ENCODE measurements at regions not wholly inside any gene's neighbourhood (a gene's known extent, or its start where the extent isn't known, plus 50 kb on each side); places are given as distances from the start of the nearest gene placed in this dataset.

DNA sequence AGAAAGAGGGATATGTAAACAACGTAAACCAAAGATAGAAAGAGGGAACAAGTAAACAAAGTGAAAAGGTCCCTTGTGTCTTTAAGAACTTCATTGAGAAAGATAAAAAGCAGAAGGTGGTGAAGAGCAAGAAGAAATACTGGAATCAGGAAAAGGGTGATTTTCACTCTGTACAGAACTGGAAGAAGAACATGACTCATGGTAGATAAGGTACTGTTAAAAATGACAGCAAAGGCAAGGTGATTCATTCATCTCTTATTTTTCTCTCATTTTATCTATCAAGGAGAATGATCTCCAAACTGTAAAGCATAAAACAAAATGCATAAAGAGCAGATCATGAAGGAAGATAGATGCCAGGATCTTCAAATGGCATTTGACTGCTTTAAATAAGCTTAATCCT lies 724.6 kb upstream of the CELF4 start:
- no peaks in the 10 kb centered on the region for H3K27me3 ChIP-seq (ENCODE audit: control insufficient read depth in 3 of 3, insufficient read depth in 3 of 3, low read depth in 1 of 3, low read length in 3 of 3)
- H2BK15ac ChIP-seq (ENCODE audit: low read length): no peak overlapping the region
- no peak overlapping the region for H3K4ac ChIP-seq (ENCODE audit: low read length)
- no peak overlapping the region for H3K14ac ChIP-seq (ENCODE audit: low read length)
- no peaks in the 10 kb centered on the region for H3K9me3 ChIP-seq (replicated peaks in 1 of 2; ENCODE audit: control insufficient read depth in 2 of 2, insufficient read depth in 1 of 2, low read depth in 1 of 2, low read length in 2 of 2)
- H3K27ac ChIP-seq (replicated peaks; ENCODE audit: low read length): no peak overlapping the region
- no peaks in the 10 kb centered on the region for H3K4me1 ChIP-seq (ENCODE audit: control insufficient read depth in 2 of 2, insufficient read depth in 1 of 2, low read depth in 1 of 2, low read length in 2 of 2)
- DNase-seq (ENCODE audit: low spot score): no peak
- H3K4me2 ChIP-seq (ENCODE audit: insufficient read depth, low read length, poor library complexity, severe bottlenecking): no peak overlapping the region
- H3K36me3 ChIP-seq (replicated peaks in 1 of 2; ENCODE audit: control insufficient read depth in 2 of 2, insufficient read depth in 2 of 2, low read length in 2 of 2): no peaks in the 10 kb centered on the region
- H3K79me1 ChIP-seq (ENCODE audit: low read depth, low read length): no peaks in the 10 kb centered on the region
- no peak overlapping the region for H2BK5ac ChIP-seq (ENCODE audit: low read length)
- no peak overlapping the region for H4K91ac ChIP-seq (ENCODE audit: low read depth, low read length, poor library complexity)
- H3K4me3 ChIP-seq (ENCODE audit: low read length in 2 of 2): no peak overlapping the region
- no CpG with 5 or more reads among the region's 1 CpG for WGBS, 2 donors (ENCODE audit: extremely low coverage in 2 of 2, insufficient read length in 2 of 2, insufficient replicate concordance in 1 of 2)
- H2AFZ ChIP-seq (ENCODE audit: low read length): no peak overlapping the region
- no peak overlapping the region for H3K23ac ChIP-seq (ENCODE audit: low read depth, low read length, poor library complexity)
- no peak overlapping the region for H4K8ac ChIP-seq (ENCODE audit: low read depth, low read length)
- H2BK120ac ChIP-seq (ENCODE audit: low read depth, low read length): no peak overlapping the region
- no peak overlapping the region for H2AK5ac ChIP-seq (ENCODE audit: low read depth, low read length)
- no peak overlapping the region for H2BK12ac ChIP-seq (ENCODE audit: low read length)
- no peak overlapping the region for H3K18ac ChIP-seq (ENCODE audit: low read length)
- H3K9ac ChIP-seq (ENCODE audit: low read depth, low read length, poor library complexity): no peak overlapping the region

GRCh38 chr18:38284972-38285371 lies 719.4 kb upstream of the CELF4 start:
- no peak overlapping the region for H3K18ac ChIP-seq (ENCODE audit: low read length)
- H3K27ac ChIP-seq (replicated peaks; ENCODE audit: low read length): no peak overlapping the region
- H4K91ac ChIP-seq (ENCODE audit: low read depth, low read length, poor library complexity): no peak overlapping the region
- no peak overlapping the region for H2AFZ ChIP-seq (ENCODE audit: low read length)
- H3K79me1 ChIP-seq (ENCODE audit: low read depth, low read length): no peaks in the 10 kb centered on the region
- no peak overlapping the region for H3K4ac ChIP-seq (ENCODE audit: low read length)
- no peak overlapping the region for H2BK15ac ChIP-seq (ENCODE audit: low read length)
- H3K14ac ChIP-seq (ENCODE audit: low read length): no peak overlapping the region
- H3K9ac ChIP-seq (ENCODE audit: low read depth, low read length, poor library complexity): no peak overlapping the region
- WGBS, 2 donors (ENCODE audit: extremely low coverage in 2 of 2, insufficient read length in 2 of 2, insufficient replicate concordance in 1 of 2): no CpG with 5 or more reads among the region's 3 CpGs
- no peaks in the 10 kb centered on the region for H3K9me3 ChIP-seq (replicated peaks in 1 of 2; ENCODE audit: control insufficient read depth in 2 of 2, insufficient read depth in 1 of 2, low read depth in 1 of 2, low read length in 2 of 2)
- H2BK120ac ChIP-seq (ENCODE audit: low read depth, low read length): no peak overlapping the region
- no peak overlapping the region for H3K4me2 ChIP-seq (ENCODE audit: insufficient read depth, low read length, poor library complexity, severe bottlenecking)
- no peaks in the 10 kb centered on the region for H3K4me1 ChIP-seq (ENCODE audit: control insufficient read depth in 2 of 2, insufficient read depth in 1 of 2, low read depth in 1 of 2, low read length in 2 of 2)
- H3K4me3 ChIP-seq (ENCODE audit: low read length in 2 of 2): no peak overlapping the region
- no peak for DNase-seq (ENCODE audit: low spot score)
- no peak overlapping the region for H4K8ac ChIP-seq (ENCODE audit: low read depth, low read length)
- H3K27me3 ChIP-seq (ENCODE audit: control insufficient read depth in 3 of 3, insufficient read depth in 3 of 3, low read depth in 1 of 3, low read length in 3 of 3): no peaks in the 10 kb centered on the region
- H2AK5ac ChIP-seq (ENCODE audit: low read depth, low read length): no peak overlapping the region
- no peak overlapping the region for H2BK12ac ChIP-seq (ENCODE audit: low read length)
- no peak overlapping the region for H3K23ac ChIP-seq (ENCODE audit: low read depth, low read length, poor library complexity)
- no peak overlapping the region for H2BK5ac ChIP-seq (ENCODE audit: low read length)
- no peaks in the 10 kb centered on the region for H3K36me3 ChIP-seq (replicated peaks in 1 of 2; ENCODE audit: control insufficient read depth in 2 of 2, insufficient read depth in 2 of 2, low read length in 2 of 2)

DNA sequence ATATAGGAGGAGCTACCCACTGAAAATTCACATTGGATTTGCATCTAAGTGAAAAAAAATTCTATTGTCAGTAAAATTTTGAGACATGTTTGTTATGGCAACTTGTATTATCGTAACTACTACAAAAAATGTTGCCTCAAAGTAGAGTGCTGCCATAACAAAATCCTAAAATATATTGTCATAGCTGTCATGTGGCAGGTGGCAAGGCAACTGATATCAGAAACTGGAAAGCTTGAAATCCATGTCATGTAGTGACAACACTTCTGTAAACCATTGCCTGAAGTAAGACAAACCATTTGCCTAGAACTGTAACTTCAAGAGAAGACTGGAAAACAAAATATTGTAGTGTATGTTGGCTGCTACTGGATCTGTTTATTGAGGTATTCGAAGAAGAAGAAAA lies 697.5 kb upstream of the CELF4 start:
- Histone ChIP-seq H4K8ac (ENCODE audit: low read depth, low read length) (no peak overlapping the region), H2BK15ac (ENCODE audit: low read length) (no peak overlapping the region), H2BK12ac (ENCODE audit: low read length) (no peak overlapping the region), H3K14ac (ENCODE audit: low read length) (no peak overlapping the region), H3K4ac (ENCODE audit: low read length) (no peak overlapping the region), H3K18ac (ENCODE audit: low read length) (no peak overlapping the region), H3K23ac (ENCODE audit: low read depth, low read length, poor library complexity) (no peak overlapping the region), H3K9me3 (replicated peaks in 1 of 2; ENCODE audit: control insufficient read depth in 2 of 2, insufficient read depth in 1 of 2, low read depth in 1 of 2, low read length in 2 of 2) (no peaks in the 10 kb centered on the region), H3K79me1 (ENCODE audit: low read depth, low read length) (no peaks in the 10 kb centered on the region), H3K4me1 (ENCODE audit: control insufficient read depth in 2 of 2, insufficient read depth in 1 of 2, low read depth in 1 of 2, low read length in 2 of 2) (no peaks in the 10 kb centered on the region), H3K4me3 (ENCODE audit: low read length in 2 of 2) (no peak overlapping the region), H4K91ac (ENCODE audit: low read depth, low read length, poor library complexity) (no peak overlapping the region), H2AK5ac (ENCODE audit: low read depth, low read length) (no peak overlapping the region), H2BK5ac (ENCODE audit: low read length) (no peak overlapping the region), H3K27me3 (ENCODE audit: control insufficient read depth in 3 of 3, insufficient read depth in 3 of 3, low read depth in 1 of 3, low read length in 3 of 3) (no peaks in the 10 kb centered on the region), H3K9ac (ENCODE audit: low read depth, low read length, poor library complexity) (no peak overlapping the region), H2BK120ac (ENCODE audit: low read depth, low read length) (no peak overlapping the region), H2AFZ (ENCODE audit: low read length) (no peak overlapping the region), H3K36me3 (replicated peaks in 1 of 2; ENCODE audit: control insufficient read depth in 2 of 2, insufficient read depth in 2 of 2, low read length in 2 of 2) (no peaks in the 10 kb centered on the region), H3K27ac (replicated peaks; ENCODE audit: low read length) (no peak overlapping the region), H3K4me2 (ENCODE audit: insufficient read depth, low read length, poor library complexity, severe bottlenecking) (no peak overlapping the region)
- DNase-seq (ENCODE audit: low spot score): no peak
- whole genome bisulfite sequencing, 2 donors (ENCODE audit: extremely low coverage in 2 of 2, insufficient read length in 2 of 2, insufficient replicate concordance in 1 of 2): no CpG with 5 or more reads among the region's 2 CpGs

GRCh38 chr18:38262661-38263060 lies 697.1 kb upstream of the CELF4 start:
- Histone ChIP-seq H2AK5ac (ENCODE audit: low read depth, low read length) (no peak overlapping the region), H3K27ac (replicated peaks; ENCODE audit: low read length) (no peak overlapping the region), H2BK15ac (ENCODE audit: low read length) (no peak overlapping the region), H3K23ac (ENCODE audit: low read depth, low read length, poor library complexity) (no peak overlapping the region), H3K79me1 (ENCODE audit: low read depth, low read length) (no peaks in the 10 kb centered on the region), H3K27me3 (ENCODE audit: control insufficient read depth in 3 of 3, insufficient read depth in 3 of 3, low read depth in 1 of 3, low read length in 3 of 3) (no peaks in the 10 kb centered on the region), H2BK120ac (ENCODE audit: low read depth, low read length) (no peak overlapping the region), H4K8ac (ENCODE audit: low read depth, low read length) (no peak overlapping the region), H4K91ac (ENCODE audit: low read depth, low read length, poor library complexity) (no peak overlapping the region), H2BK12ac (ENCODE audit: low read length) (no peak overlapping the region), H3K9ac (ENCODE audit: low read depth, low read length, poor library complexity) (no peak overlapping the region), H3K4me3 (ENCODE audit: low read length in 2 of 2) (no peak overlapping the region), H3K4me2 (ENCODE audit: insufficient read depth, low read length, poor library complexity, severe bottlenecking) (no peak overlapping the region), H2AFZ (ENCODE audit: low read length) (no peak overlapping the region), H3K36me3 (replicated peaks in 1 of 2; ENCODE audit: control insufficient read depth in 2 of 2, insufficient read depth in 2 of 2, low read length in 2 of 2) (no peaks in the 10 kb centered on the region), H2BK5ac (ENCODE audit: low read length) (no peak overlapping the region), H3K14ac (ENCODE audit: low read length) (no peak overlapping the region), H3K4ac (ENCODE audit: low read length) (no peak overlapping the region), H3K9me3 (replicated peaks in 1 of 2; ENCODE audit: control insufficient read depth in 2 of 2, insufficient read depth in 1 of 2, low read depth in 1 of 2, low read length in 2 of 2) (no peaks in the 10 kb centered on the region), H3K18ac (ENCODE audit: low read length) (no peak overlapping the region), H3K4me1 (ENCODE audit: control insufficient read depth in 2 of 2, insufficient read depth in 1 of 2, low read depth in 1 of 2, low read length in 2 of 2) (no peaks in the 10 kb centered on the region)
- DNase-seq (ENCODE audit: low spot score): no peak

All from neuronal stem cell (in vitro differentiated cells).